ENCODE measurements at regions not wholly inside any gene's neighbourhood (a gene's known extent, or its start where the extent isn't known, plus 50 kb on each side); places are given as distances from the start of the nearest gene placed in this dataset.

GRCh38 chr3:79542-79941 is 117.0 kb upstream of the CHL1 start:
- DNase-seq: no peak

- no peak for DNase-seq
Measured at GRCh38 chr3:82508-82907, 114.1 kb upstream of the CHL1 start.

- no peak for DNase-seq
Measured at GRCh38 chr3:83096-83495, 113.5 kb upstream of the CHL1 start.

GRCh38 chr3:85180-85579 is 111.4 kb upstream of the CHL1 start:
- no peak for DNase-seq

GRCh38 chr3:88267-88666 is 108.3 kb upstream of the CHL1 start:
- DNase-seq: no peak

- no peak for DNase-seq
Measured at GRCh38 chr3:93746-94145, 102.8 kb upstream of the CHL1 start.

- no peak for DNase-seq
Measured at GRCh38 chr3:96259-96658, 100.3 kb upstream of the CHL1 start.

GRCh38 chr3:97417-98258 is 98.9 kb upstream of the CHL1 start:
- no peak for DNase-seq

GRCh38 chr3:98259-98654 is 98.3 kb upstream of the CHL1 start:
- DNase-seq: no peak

- DNase-seq: no peak
Measured at GRCh38 chr3:99506-99905, 97.1 kb upstream of the CHL1 start.

GRCh38 chr3:102484-102883 is 94.1 kb upstream of the CHL1 start:
- no peak for DNase-seq

- no peak for DNase-seq
Measured at GRCh38 chr3:103991-104390, 92.6 kb upstream of the CHL1 start.

GRCh38 chr3:105585-105984 is 91.0 kb upstream of the CHL1 start:
- no peak for DNase-seq

GRCh38 chr3:106619-107018 is 89.9 kb upstream of the CHL1 start:
- DNase-seq: no peak

GRCh38 chr3:111143-112069 is 85.2 kb upstream of the CHL1 start:
- no peak for DNase-seq

GRCh38 chr3:112773-113172 is 83.8 kb upstream of the CHL1 start:
- no peak for DNase-seq

GRCh38 chr3:118666-119065 is 77.9 kb upstream of the CHL1 start:
- no peak for DNase-seq

- DNase-seq: no peak
Measured at GRCh38 chr3:123341-123740, 73.2 kb upstream of the CHL1 start.

GRCh38 chr3:124557-125179 is 71.9 kb upstream of the CHL1 start:
- DNase-seq: no peak

GRCh38 chr3:128515-129172 is 67.9 kb upstream of the CHL1 start:
- no peak for DNase-seq

- DNase-seq: no peak
Measured at GRCh38 chr3:131151-131888, 65.2 kb upstream of the CHL1 start.

All from muscle of arm (tissue), 1 donor.